Tibial artery (tissue), 4 donors: ENCODE measurements at regions not wholly inside any gene's neighbourhood (a gene's known extent, or its start where the extent isn't known, plus 50 kb on each side); places are given as distances from the start of the nearest gene placed in this dataset.

Experiments
- DNase-seq, 2 donors: peaks; one replicate each; pipeline ENCODE4 v3.0.0-alpha.2; 2019
- H3K27ac ChIP-seq, 2 donors: fragments of 200-600 bp; sonication (generic) in 1 of 2; 1 replicate in 1 of 2; 2 replicates in 1 of 2; pipeline ENCODE4 v1.5.1; 2018 to 2019; ENCODE audit warnings: mild to moderate bottlenecking in 1 of 2
- H3K27me3 ChIP-seq, 2 donors: fragments of 200-600 bp; sonication (generic) in 1 of 2; one replicate each; pipeline versions ENCODE4 v1.5.1 to v1.6.0; 2016 to 2019
- H3K36me3 ChIP-seq, 3 donors: fragments of 200-600 bp; sonication (generic) in 2 of 3; one replicate each; pipeline ENCODE4 v1.5.1; 2016 to 2019; ENCODE audit warnings: mild to moderate bottlenecking in 2 of 3
- H3K4me1 ChIP-seq, 4 donors: fragments of 200-600 bp; sonication (generic) in 2 of 4; 1 replicate in 3 of 4; 2 replicates in 1 of 4; pipeline ENCODE4 v1.5.1; 2016 to 2019
- H3K4me3 ChIP-seq, 2 donors: fragments of 200-600 bp; sonication (generic) in 1 of 2; 1 replicate in 1 of 2; 2 replicates in 1 of 2; pipeline ENCODE4 v1.5.1; 2018 to 2019; ENCODE audit warnings: mild to moderate bottlenecking in 2 of 2
- H3K9me3 ChIP-seq, 3 donors: fragments of 200-600 bp; sonication (generic) in 1 of 3; one replicate each; pipeline ENCODE4 v1.5.1; 2016 to 2019
- intact Hi-C: fragments of 100-400 bp; cut with DNase I; formaldehyde crosslinking; loops from one replicate; pipeline ENCODE4 v1.15.0; 2023; ENCODE audit warnings: low total_unique reads
- TF ChIP-seq, protein P1 (sequence below), 2 experiments: fragments of 200-600 bp in 1 of 2; fragments of 450-650 bp in 1 of 2; IDR thresholded peaks; one replicate each; pipeline ENCODE4 v1.5.1; 2017 to 2019; ENCODE audit warnings: antibody characterized with exemption in 2 of 2, mild to moderate bottlenecking in 1 of 2, moderate library complexity in 1 of 2

DNA sequence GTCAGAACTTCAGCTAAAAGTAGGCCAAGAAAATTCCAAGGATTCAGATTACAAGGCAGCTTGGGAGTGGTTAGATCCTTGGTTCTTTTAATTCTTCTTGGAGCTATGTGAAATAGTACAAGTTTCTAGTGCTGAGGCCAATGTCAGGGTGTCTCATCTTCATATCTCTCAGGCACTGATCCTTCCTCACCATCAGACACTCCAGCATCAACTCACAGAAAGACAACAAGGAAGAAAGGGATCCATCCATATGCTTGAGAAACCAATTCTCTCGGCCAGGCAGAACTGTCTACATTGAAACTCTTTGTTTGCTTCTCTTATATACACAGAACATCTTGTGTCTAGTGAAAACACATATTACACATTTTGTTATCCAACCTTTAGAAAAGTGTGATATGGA is 362.1 kb upstream of the CCNH start:
- no peak for DNase-seq
- H3K27ac ChIP-seq: no peak overlapping the region
- H3K4me1 ChIP-seq: no peaks in the 10 kb centered on the region
- TF ChIP-seq, protein P1, sequence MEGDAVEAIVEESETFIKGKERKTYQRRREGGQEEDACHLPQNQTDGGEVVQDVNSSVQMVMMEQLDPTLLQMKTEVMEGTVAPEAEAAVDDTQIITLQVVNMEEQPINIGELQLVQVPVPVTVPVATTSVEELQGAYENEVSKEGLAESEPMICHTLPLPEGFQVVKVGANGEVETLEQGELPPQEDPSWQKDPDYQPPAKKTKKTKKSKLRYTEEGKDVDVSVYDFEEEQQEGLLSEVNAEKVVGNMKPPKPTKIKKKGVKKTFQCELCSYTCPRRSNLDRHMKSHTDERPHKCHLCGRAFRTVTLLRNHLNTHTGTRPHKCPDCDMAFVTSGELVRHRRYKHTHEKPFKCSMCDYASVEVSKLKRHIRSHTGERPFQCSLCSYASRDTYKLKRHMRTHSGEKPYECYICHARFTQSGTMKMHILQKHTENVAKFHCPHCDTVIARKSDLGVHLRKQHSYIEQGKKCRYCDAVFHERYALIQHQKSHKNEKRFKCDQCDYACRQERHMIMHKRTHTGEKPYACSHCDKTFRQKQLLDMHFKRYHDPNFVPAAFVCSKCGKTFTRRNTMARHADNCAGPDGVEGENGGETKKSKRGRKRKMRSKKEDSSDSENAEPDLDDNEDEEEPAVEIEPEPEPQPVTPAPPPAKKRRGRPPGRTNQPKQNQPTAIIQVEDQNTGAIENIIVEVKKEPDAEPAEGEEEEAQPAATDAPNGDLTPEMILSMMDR (IDR thresholded peaks at IDR 0.05): no peak
- H3K36me3 ChIP-seq: no peaks in the 10 kb centered on the region
- peaks cover 0 to 21% of the 10 kb centered on the region in 2 donors for H3K27me3 ChIP-seq
- no peak overlapping the region for H3K4me3 ChIP-seq
- H3K9me3 ChIP-seq: no peaks in the 10 kb centered on the region
- intact Hi-C loops: no loop called here

DNA sequence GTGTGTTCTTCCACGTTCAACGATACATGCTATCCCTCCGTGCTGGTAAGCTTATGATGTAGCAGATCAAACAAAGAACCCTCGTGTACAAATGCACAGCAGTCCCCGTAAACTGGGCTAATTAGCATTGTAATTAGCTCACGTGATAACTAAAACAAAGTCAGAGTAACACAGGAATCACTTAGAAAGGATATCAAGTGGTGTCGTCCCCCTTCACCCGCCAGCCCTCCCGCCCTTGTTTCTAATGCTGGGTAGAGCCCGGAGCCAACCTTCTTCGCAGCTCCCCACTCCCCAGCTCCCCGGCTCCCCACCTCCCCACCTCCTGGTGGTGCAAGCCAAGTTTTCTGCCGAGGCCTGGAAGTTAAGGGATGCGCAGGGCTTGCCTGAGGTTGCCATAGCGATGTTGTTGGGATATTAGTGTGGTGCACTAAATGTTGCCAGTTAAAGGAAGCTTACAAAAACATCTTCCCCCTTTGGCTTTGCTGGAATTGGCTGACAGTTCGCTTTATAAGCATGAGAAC is 357.9 kb upstream of the CCNH start:
- TF ChIP-seq, protein P1 (IDR thresholded peaks at IDR 0.05): no peak
- no peaks in the 10 kb centered on the region for H3K9me3 ChIP-seq
- H3K4me1 ChIP-seq: no peaks in the 10 kb centered on the region
- intact Hi-C loops: no loop called here
- DNase-seq: no peak
- no peaks in the 10 kb centered on the region for H3K36me3 ChIP-seq
- H3K4me3 ChIP-seq: no peak overlapping the region
- H3K27me3 ChIP-seq: peaks cover 0 to 15% of the 10 kb centered on the region in 2 donors
- no peak overlapping the region for H3K27ac ChIP-seq

DNA sequence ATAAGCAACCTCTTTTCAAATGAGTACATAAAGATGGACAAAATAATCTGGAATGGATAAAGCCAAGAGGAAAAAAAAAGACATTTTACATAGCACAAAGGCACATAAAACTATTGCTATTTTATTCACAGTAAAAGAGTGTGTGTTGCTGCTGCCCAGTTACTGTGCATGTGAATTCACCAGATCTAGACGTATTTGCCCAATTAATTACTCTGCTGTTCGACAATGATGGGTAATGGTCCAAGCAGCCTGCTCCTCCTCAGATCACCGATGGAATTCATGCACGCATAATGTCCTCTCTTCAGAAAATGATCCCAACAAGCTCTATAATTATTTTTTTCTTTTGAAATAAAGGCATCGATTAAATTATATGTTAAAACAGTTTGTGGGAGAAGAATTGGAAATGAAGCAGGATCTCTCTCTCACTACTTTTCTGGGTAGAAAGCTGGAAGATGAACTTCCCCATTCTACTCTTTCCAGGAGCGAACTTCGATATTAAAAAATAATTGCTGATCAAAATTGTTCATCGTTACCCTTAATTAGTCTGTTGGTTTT is 357.4 kb upstream of the CCNH start:
- Histone ChIP-seq H3K27me3 (peaks cover 0 to 15% of the 10 kb centered on the region in 2 donors), H3K36me3 (no peaks in the 10 kb centered on the region), H3K27ac (no peak overlapping the region), H3K4me3 (no peak overlapping the region), H3K9me3 (no peaks in the 10 kb centered on the region), H3K4me1 (no peaks in the 10 kb centered on the region)
- TF ChIP-seq, protein P1 (IDR thresholded peaks at IDR 0.05): no peak
- intact Hi-C loops: no loop called here
- no peak for DNase-seq

- no peak overlapping the region for H3K4me3 ChIP-seq
- DNase-seq: no peak
- H3K4me1 ChIP-seq: no peaks in the 10 kb centered on the region
- H3K27ac ChIP-seq: no peak overlapping the region
- TF ChIP-seq, protein P1 (IDR thresholded peaks at IDR 0.05): no peak
- intact Hi-C loops: no loop called here
- no peaks in the 10 kb centered on the region for H3K9me3 ChIP-seq
- H3K36me3 ChIP-seq: no peaks in the 10 kb centered on the region
- peaks cover 0 to 18% of the 10 kb centered on the region in 2 donors for H3K27me3 ChIP-seq
Measured at GRCh38 chr5:87769157-87769556, 356.4 kb upstream of the CCNH start.

- intact Hi-C loops: no loop called here
- TF ChIP-seq, protein P1 (IDR thresholded peaks at IDR 0.05): no peak
- no peak for DNase-seq
- Histone ChIP-seq H3K36me3 (no peaks in the 10 kb centered on the region), H3K27ac (no peak overlapping the region), H3K4me1 (no peaks in the 10 kb centered on the region), H3K27me3 (peaks cover 0 to 15% of the 10 kb centered on the region in 2 donors), H3K9me3 (no peaks in the 10 kb centered on the region), H3K4me3 (no peak overlapping the region)
Measured at GRCh38 chr5:87768190-87768589, 355.5 kb upstream of the CCNH start.

GRCh38 chr5:87765009-87765408 is 352.3 kb upstream of the CCNH start:
- Histone ChIP-seq H3K27me3 (peaks cover 0 to 8% of the 10 kb centered on the region in 2 donors), H3K36me3 (no peaks in the 10 kb centered on the region), H3K27ac (no peak overlapping the region), H3K9me3 (no peaks in the 10 kb centered on the region), H3K4me3 (no peak overlapping the region), H3K4me1 (no peaks in the 10 kb centered on the region)
- DNase-seq: no peak
- intact Hi-C loops: no loop called here
- TF ChIP-seq, protein P1 (IDR thresholded peaks at IDR 0.05): no peak
